ENCODE measurements at regions not wholly inside any gene's neighbourhood (a gene's known extent, or its start where the extent isn't known, plus 50 kb on each side); places are given as distances from the start of the nearest gene placed in this dataset.

- TF ChIP-seq, protein P1, sequence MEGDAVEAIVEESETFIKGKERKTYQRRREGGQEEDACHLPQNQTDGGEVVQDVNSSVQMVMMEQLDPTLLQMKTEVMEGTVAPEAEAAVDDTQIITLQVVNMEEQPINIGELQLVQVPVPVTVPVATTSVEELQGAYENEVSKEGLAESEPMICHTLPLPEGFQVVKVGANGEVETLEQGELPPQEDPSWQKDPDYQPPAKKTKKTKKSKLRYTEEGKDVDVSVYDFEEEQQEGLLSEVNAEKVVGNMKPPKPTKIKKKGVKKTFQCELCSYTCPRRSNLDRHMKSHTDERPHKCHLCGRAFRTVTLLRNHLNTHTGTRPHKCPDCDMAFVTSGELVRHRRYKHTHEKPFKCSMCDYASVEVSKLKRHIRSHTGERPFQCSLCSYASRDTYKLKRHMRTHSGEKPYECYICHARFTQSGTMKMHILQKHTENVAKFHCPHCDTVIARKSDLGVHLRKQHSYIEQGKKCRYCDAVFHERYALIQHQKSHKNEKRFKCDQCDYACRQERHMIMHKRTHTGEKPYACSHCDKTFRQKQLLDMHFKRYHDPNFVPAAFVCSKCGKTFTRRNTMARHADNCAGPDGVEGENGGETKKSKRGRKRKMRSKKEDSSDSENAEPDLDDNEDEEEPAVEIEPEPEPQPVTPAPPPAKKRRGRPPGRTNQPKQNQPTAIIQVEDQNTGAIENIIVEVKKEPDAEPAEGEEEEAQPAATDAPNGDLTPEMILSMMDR (IDR thresholded peaks at IDR 0.05; ENCODE audit: low read depth, low read length), result no peak
- H3K4me3 ChIP-seq (replicated peaks in 1 of 2; ENCODE audit: low read depth in 2 of 2, low read length in 2 of 2), result no peak overlapping the region
- DNase-seq (ENCODE audit: low read depth in 2 of 2), result no peak
Measured at GRCh38 chr5:110366716-110367115, 359.8 kb downstream of the TMEM232 start.
